NCI-H2029 treated with DMSO at 0.1 percent for 48 hours (cell line): ENCODE measurements at regions not wholly inside any gene's neighbourhood (a gene's known extent, or its start where the extent isn't known, plus 50 kb on each side); places are given as distances from the start of the nearest gene placed in this dataset.
A peak's percentile ranks its signal among the peaks of the same experiment; 100 is the strongest.
"Not testable (repeated sequence)": the region's sequence is repeated elsewhere in the genome, so short reads cannot be mapped to it uniquely, and the experiment has no call there.

Experiments
- DNase-seq: peaks from one replicate; lab custom pipeline; 2025; lab: John Stamatoyannopoulos, UW

GRCh38 chr5:52255308-52255707 lies 532.4 kb upstream of the ITGA1 start:
- DNase-seq, result no peak

GRCh38 chr5:52262844-52263243 lies 524.9 kb upstream of the ITGA1 start:
- no peak for DNase-seq

- DNase-seq, result no peak
Measured at GRCh38 chr5:52269401-52269800, 518.3 kb upstream of the ITGA1 start.

- no peak for DNase-seq
Measured at GRCh38 chr5:52269859-52270258, 517.9 kb upstream of the ITGA1 start.

GRCh38 chr5:52275639-52276038 lies 512.1 kb upstream of the ITGA1 start:
- no peak for DNase-seq

GRCh38 chr5:52277101-52277500 lies 510.6 kb upstream of the ITGA1 start:
- no peak for DNase-seq

GRCh38 chr5:52282647-52283046 lies 505.1 kb upstream of the ITGA1 start:
- DNase-seq, result no peak

- no peak for DNase-seq
Measured at GRCh38 chr5:52283221-52283620, 504.5 kb upstream of the ITGA1 start.

GRCh38 chr5:52300703-52301372 lies 486.9 kb upstream of the ITGA1 start:
- no peak for DNase-seq

GRCh38 chr5:52304816-52305215 lies 482.9 kb upstream of the ITGA1 start:
- DNase-seq, result not testable (repeated sequence)

- DNase-seq, result no peak
Measured at GRCh38 chr5:52328220-52328806, 459.4 kb upstream of the ITGA1 start.

GRCh38 chr5:52331725-52332124 lies 456.0 kb upstream of the ITGA1 start:
- DNase-seq, result no peak

- DNase-seq, result no peak
Measured at GRCh38 chr5:52334367-52334766, 453.3 kb upstream of the ITGA1 start.

GRCh38 chr5:52339285-52339684 lies 448.4 kb upstream of the ITGA1 start:
- DNase-seq, result no peak

- DNase-seq, result no peak
Measured at GRCh38 chr5:52342361-52342760, 445.4 kb upstream of the ITGA1 start.

GRCh38 chr5:52356311-52356918 lies 431.3 kb upstream of the ITGA1 start:
- peak; percentile 5 for DNase-seq

- no peak for DNase-seq
Measured at GRCh38 chr5:52359261-52359660, 428.5 kb upstream of the ITGA1 start.

- DNase-seq, result no peak
Measured at GRCh38 chr5:52360985-52361384, 426.7 kb upstream of the ITGA1 start.

GRCh38 chr5:52374286-52374685 lies 413.4 kb upstream of the ITGA1 start:
- no peak for DNase-seq

- DNase-seq, result no peak
Measured at GRCh38 chr5:52375969-52376368, 411.7 kb upstream of the ITGA1 start.

GRCh38 chr5:52376592-52376991 lies 411.1 kb upstream of the ITGA1 start:
- DNase-seq, result no peak

- no peak for DNase-seq
Measured at GRCh38 chr5:52378237-52378636, 409.5 kb upstream of the ITGA1 start.

GRCh38 chr5:52388349-52388748 lies 399.4 kb upstream of the ITGA1 start:
- no peak for DNase-seq

- DNase-seq, result no peak
Measured at GRCh38 chr5:52392321-52392720, 395.4 kb upstream of the ITGA1 start.
